Superior temporal gyrus (tissue), 1 donor: ENCODE measurements at regions not wholly inside any gene's neighbourhood (a gene's known extent, or its start where the extent isn't known, plus 50 kb on each side); places are given as distances from the start of the nearest gene placed in this dataset.
"Not testable (repeated sequence)": the region's sequence is repeated elsewhere in the genome, so short reads cannot be mapped to it uniquely, and the experiment has no call there.

Experiments
- DNase-seq: peaks from one replicate; pipeline ENCODE4 v3.0.0-alpha.2; 2016; ENCODE audit errors: extremely low spot score

DNA sequence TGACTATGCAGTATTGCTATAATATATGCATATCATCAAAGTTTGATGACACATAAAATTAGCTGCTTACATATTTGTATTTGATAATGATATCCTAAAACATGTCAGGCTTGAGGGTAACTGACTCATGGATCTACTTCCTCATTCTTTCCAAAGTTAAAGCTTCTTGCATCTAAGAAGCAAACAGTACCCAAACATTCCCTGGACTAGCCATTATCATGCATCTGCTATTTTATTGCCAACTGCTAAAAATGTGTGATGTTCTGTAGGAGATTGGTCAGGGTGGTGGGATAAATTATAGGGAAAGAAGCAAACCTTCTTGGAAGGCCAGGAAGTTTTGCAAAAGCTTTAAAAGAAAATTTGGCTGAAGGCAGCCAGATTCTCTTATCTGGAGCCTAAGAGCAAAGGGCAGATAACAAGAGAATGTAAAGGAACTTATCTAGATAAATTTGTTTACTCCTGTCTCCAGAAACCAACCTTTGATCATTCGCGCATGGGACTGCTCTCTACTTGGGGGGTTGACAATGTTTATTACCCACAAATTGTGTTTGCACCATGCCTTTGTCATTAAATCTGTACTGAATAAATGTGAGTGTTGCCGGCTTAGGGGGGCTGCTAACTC is 604.1 kb upstream of the TLE4 start:
- no peak for DNase-seq

- DNase-seq = no peak
These were observed 601.4 kb upstream of the TLE4 start for GRCh38 chr9:78970375-78970774.

GRCh38 chr9:78971540-78971939 is 600.2 kb upstream of the TLE4 start:
- no peak for DNase-seq

DNA sequence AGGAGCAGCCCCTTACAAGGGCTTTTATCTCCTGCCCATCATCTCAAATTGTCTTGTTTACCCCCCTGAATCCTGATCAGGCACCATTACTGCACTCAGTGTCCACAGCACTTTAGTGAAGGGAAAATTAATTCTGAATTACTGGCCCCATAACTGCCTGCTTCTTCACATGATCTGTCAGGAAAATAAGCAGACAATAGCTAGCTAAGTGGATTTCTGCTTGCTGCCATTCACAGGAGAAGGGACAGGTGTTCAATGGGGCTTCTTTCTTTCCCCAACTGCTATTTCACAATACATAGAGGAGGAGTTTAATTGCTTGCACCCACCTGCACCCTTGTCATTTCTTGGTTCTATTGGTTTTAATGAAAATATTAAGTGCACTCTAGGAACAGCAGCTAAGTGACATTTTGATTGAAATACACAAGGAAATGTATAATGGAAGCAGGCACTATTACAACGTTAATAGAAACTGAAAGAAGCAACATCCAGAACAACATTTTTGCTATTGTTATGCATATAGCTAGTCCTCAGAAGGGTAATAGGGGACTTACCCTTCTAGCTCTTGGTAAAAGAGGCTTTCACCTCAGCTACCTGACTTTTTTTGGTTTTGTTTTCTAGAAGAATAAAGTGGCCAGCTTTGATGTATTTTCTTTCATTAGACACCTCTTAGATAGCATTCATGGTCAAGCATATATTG is 599.3 kb upstream of the TLE4 start:
- no peak for DNase-seq

GRCh38 chr9:78973907-78974306 is 597.9 kb upstream of the TLE4 start:
- no peak for DNase-seq

DNA sequence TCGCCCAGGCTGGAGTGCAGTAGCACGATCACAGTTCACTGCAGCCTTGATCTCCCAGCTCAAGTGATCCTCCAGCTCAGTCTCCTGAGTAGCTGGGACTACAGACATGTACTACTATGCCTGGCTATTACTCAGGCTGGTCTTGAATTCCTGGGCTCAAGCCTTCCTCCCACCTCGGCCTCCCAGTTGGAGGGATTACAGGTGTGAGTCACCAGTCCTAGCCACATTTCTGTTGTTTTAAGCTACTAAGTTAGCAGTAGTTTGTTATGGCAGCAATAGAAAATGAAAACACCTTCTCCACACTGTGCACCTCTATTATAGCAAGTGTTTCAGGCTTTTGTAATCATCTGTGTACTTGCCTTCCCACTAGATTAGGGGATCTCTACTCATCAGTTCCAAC is 588.9 kb upstream of the TLE4 start:
- no peak for DNase-seq

DNA sequence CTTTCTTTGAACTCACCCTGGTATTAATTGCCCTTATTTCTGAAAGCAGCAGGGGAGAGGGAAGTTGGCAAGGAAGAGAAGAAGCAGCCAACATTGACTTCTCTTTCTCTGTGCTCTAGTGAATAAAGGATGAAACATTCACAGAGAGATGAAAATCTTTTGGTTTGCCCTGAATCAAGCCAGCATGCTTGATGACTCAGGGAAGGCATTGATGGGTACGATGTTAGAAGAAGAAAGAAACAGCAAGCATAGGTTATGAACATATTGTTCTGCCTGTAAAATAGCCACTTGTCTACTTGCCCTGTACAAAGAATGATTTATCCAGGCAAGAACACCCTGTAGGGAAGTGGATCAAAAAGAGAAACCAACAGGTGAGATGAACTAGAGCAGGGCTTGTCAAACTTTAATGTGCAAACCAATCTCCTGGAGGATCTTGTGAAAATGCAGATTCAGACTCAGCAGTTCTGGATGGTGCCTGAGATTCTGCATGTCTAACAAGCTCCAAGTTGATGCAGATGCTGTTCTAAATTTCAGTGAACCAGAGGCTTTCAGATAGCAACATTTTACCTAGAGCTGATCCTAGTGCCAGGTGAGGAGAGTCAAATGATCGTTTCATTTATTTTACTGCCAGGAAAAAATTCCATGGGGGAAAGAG is 586.6 kb upstream of the TLE4 start:
- DNase-seq = no peak

DNA sequence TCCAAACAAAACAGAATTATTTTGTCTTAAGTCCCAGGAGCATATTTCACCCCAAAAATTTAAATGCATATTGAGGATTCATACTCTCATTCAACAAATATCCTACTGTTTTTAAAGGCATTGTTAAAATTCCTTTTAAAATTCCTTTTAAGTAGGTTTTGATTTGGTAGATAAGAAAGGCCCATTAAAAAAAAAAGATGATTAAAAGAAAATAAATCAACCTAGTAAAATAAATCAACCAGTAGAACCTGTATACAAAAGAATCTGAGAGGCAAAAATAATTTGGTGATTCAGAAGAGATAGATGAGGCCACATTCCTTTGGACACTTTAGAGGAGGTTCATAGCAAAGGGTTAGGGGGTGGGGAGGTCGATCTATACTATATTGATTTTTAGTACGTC is 585.3 kb upstream of the TLE4 start:
- no peak for DNase-seq

DNA sequence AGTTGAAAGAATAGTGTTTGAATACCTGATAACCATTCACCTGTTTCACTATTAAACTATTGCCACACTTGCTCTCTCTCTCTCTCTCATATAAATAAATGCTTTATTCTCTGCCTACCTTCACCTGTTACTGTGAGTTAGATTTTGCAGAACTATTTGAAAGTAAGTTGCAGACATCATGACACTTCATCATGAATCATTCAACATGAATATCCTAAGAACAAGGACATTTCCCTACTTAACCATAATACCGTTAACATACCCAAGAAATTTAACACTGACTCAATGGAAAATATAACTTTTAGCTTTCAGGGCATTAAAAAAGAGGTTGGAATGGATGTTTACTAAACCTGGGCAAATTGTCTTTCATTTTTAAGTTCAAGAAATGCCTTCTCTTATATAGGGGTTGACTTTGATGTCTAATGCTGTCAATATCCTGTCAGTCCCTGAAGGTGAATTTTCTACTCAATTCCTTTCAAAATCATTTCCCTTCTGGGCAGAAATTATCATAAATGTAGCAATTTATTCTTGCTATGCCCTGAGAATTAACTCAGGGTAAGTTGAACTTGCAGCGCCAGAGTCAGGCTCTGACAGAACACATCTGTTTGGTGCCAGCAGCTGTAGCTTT is 582.6 kb upstream of the TLE4 start:
- no peak for DNase-seq

DNA sequence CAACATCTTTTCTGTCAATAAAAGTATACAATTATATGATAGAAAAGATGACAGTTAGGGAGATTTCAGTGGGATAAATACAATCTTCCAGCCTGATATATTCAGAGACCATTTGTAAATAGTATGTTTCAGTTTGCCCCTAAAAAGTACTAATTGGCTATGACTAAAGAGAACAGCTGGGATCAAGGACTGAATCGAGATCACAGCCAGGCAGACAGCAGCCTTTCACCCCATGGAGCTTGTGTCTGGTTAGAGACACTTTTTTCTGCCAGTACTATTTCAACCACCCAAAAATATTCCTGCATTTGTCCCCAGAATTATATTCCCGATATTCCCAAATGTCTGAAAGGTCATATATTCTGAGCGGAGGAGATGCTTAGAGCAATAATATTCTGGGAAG is 577.3 kb upstream of the TLE4 start:
- DNase-seq = no peak

DNA sequence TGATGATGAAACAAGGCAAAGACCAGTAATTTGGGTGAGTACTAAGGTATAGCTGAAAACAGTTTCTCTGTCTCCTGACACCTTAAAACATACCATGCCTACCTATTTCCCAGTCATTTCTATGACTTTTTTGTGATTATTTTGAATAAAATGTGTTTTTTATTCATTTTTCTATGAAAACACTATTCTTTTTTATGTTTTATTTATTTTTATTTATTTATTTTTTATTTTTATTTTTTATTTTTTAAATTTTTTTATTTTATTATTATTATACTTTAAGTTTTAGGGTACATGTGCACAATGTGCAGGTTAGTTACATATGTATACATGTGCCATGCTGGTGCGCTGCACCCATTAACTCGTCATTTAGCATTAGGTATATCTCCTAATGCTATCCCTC is 576.8 kb upstream of the TLE4 start:
- DNase-seq = not testable (repeated sequence)

GRCh38 chr9:78997296-78997695 is 574.5 kb upstream of the TLE4 start:
- DNase-seq = no peak

- DNase-seq = no peak
These were observed 571.3 kb upstream of the TLE4 start for GRCh38 chr9:79000230-79001002.

DNA sequence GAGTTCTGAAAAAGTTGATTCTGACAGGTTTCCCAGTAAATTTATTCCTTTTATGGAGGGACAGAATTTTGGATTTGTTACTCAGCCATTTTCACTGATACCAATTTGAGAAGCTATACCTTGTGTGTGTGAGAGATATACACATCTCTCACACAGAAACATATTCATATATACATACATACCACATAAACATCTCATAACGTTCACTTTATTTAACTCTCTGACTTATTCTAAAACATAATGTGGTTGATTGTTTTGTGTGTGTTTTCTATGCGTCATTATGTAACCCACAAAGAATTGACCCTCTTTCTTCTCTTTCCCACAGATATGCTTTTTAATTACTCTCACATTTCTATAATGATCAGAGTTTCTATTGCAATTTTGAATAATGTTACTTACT is 570.8 kb upstream of the TLE4 start:
- no peak for DNase-seq

- DNase-seq = no peak
These were observed 568.3 kb upstream of the TLE4 start for GRCh38 chr9:79003514-79003913.

- no peak for DNase-seq
These were observed 567.7 kb upstream of the TLE4 start for GRCh38 chr9:79004032-79004431.

GRCh38 chr9:79006546-79006945 is 565.2 kb upstream of the TLE4 start:
- no peak for DNase-seq

- no peak for DNase-seq
These were observed 563.9 kb upstream of the TLE4 start for GRCh38 chr9:79007701-79008483.

DNA sequence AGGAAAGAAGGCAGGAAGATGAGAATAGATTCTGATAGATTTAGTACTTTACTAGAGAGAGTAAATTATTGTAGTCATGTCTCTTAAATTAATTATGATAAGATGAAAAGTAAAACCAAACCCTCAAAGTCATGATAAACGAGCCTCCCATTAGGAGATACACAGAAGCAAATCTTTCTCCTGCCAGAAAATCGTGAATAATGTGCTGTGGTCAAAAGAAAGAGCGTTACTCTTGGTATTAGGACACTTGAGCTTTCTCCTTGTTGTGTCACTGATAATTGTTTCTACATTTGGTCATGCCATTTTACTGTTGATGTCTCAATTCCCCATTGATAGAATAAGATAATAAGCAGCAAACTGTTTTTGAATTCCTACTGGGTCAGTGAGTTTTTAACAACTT is 562.8 kb upstream of the TLE4 start:
- DNase-seq = no peak

DNA sequence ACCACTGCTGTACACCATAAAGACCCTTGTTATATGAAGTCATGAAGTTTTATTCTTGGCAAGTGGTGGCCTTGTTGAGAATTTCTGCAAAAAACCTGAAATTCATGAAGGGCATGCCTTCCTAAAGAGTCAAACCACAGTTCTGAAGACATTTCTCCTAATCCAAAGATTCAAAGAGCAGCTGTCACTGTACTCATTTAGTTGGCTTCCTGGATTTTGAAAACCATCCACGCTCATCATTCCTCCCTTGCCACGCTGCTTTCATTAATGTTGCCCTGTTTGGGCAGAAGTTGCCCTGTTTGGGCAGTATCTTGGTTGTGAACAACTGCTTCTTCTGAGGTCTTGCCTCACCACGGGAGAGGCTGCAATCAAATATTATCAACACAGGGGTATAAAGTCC is 560.3 kb upstream of the TLE4 start:
- DNase-seq = no peak

DNA sequence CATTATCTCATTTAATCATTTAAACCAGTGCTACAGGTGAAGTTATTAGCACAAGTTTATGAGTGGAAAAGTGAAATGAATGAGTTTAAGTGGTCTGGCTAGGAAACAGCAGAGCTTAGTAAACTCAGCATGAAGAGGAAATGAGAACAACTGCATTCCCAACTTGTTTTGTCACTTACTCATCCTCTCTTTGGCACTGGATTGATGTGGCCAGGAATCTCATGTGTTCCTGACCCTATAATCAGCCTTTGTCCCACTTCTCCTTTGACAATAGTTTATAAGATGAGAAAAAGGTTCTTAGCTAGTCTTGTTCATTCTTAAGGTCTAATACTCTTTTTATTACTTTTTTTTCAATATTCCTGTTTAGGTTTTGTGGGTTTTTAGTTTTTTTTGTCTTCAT is 559.2 kb upstream of the TLE4 start:
- DNase-seq = no peak
